NCI-H146 (cell line): ENCODE measurements at regions not wholly inside any gene's neighbourhood (a gene's known extent, or its start where the extent isn't known, plus 50 kb on each side); places are given as distances from the start of the nearest gene placed in this dataset.

Experiments
- DNase-seq: peaks from one replicate; lab custom pipeline; 2025; lab: John Stamatoyannopoulos, UW

- DNase-seq = no peak
Observed at GRCh38 chr9:16343249-16344237, 526.9 kb downstream of the BNC2 start.

- no peak for DNase-seq
Observed at GRCh38 chr9:16344343-16344742, 526.1 kb downstream of the BNC2 start.

GRCh38 chr9:16345902-16346301 is 524.6 kb downstream of the BNC2 start:
- no peak for DNase-seq

GRCh38 chr9:16347886-16348285 is 522.6 kb downstream of the BNC2 start:
- DNase-seq = no peak

- no peak for DNase-seq
Observed at GRCh38 chr9:16348531-16348930, 521.9 kb downstream of the BNC2 start.

- DNase-seq = no peak
Observed at GRCh38 chr9:16352251-16352650, 518.2 kb downstream of the BNC2 start.

GRCh38 chr9:16352791-16353401 is 517.6 kb downstream of the BNC2 start:
- DNase-seq = no peak

GRCh38 chr9:16356196-16356765 is 514.2 kb downstream of the BNC2 start:
- DNase-seq = no peak

- DNase-seq = no peak
Observed at GRCh38 chr9:16357828-16358227, 512.6 kb downstream of the BNC2 start.

GRCh38 chr9:16358751-16359150 is 511.7 kb downstream of the BNC2 start:
- no peak for DNase-seq
